ENCODE measurements at regions not wholly inside any gene's neighbourhood (a gene's known extent, or its start where the extent isn't known, plus 50 kb on each side); places are given as distances from the start of the nearest gene placed in this dataset.

DNA sequence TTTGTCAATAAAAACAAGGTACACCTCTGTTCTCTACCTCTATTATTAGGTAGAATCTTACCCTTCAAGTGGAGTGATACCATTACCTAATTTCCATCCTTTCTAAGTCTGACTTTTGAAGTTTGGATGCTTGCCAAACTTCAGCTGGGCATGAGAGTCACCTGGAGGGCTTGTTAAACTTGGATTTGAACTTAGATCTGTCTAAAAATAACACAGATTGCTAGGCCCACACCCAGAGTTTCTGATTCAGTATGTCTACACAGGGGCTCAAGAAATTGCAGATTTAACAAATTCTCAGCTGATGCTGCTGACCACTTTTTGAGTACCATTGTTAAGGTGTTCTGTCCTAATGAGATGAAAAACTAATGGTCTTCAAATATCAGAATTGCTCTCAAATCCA lies 512.2 kb downstream of the LMO7 start:
- H3K4me1 ChIP-seq, result no peaks in the 10 kb centered on the region

DNA sequence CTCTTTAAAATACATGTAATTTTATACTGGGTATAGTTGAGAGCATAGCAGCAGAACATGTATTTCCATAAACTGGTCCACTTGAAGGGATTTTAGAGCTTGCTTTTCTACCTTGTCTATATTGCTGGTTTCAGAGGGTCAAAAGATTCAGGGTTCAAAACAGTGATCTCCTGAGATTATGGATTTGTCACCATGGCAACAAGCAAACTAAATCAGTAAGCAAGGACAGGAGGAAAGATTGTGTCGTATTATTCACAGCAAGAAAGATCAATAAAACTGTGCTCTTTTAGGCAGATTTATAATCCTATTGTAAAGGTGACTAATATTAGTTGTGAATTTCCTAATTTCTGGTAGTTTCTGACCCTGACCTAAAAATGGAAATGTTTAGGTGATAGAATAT lies 496.4 kb downstream of the LMO7 start:
- no peaks in the 10 kb centered on the region for H3K36me3 ChIP-seq
- intact Hi-C loops (cut with DNase I), result no loop called here
- DNase-seq (ENCODE audit: extremely low spot score in 2 of 2), result no peak
- H3K27ac ChIP-seq, result no peak overlapping the region
- no peak overlapping the region for H3K4me3 ChIP-seq
- TF ChIP-seq, protein P1, sequence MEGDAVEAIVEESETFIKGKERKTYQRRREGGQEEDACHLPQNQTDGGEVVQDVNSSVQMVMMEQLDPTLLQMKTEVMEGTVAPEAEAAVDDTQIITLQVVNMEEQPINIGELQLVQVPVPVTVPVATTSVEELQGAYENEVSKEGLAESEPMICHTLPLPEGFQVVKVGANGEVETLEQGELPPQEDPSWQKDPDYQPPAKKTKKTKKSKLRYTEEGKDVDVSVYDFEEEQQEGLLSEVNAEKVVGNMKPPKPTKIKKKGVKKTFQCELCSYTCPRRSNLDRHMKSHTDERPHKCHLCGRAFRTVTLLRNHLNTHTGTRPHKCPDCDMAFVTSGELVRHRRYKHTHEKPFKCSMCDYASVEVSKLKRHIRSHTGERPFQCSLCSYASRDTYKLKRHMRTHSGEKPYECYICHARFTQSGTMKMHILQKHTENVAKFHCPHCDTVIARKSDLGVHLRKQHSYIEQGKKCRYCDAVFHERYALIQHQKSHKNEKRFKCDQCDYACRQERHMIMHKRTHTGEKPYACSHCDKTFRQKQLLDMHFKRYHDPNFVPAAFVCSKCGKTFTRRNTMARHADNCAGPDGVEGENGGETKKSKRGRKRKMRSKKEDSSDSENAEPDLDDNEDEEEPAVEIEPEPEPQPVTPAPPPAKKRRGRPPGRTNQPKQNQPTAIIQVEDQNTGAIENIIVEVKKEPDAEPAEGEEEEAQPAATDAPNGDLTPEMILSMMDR (IDR thresholded peaks at IDR 0.05), result no peak
- no peaks in the 10 kb centered on the region for H3K4me1 ChIP-seq
- no peaks in the 10 kb centered on the region for H3K9me3 ChIP-seq
- H3K27me3 ChIP-seq, result no peaks in the 10 kb centered on the region

More for the DNA sequence above, 512.2 kb downstream of the LMO7 start:
- TF ChIP-seq POLR2A (IDR thresholded peaks at IDR 0.05) (no peak), POLR2AphosphoS5 (IDR thresholded peaks at IDR 0.05; ENCODE audit: insufficient read depth in 1 of 2, low read depth in 1 of 2) (no peak)
- TF ChIP-seq, protein P1 (IDR thresholded peaks at IDR 0.05), result no peak
- intact Hi-C loops (cut with DNase I), result no loop called here
- no peaks in the 10 kb centered on the region for H3K36me3 ChIP-seq
- no peaks in the 10 kb centered on the region for H3K27me3 ChIP-seq
- H3K4me3 ChIP-seq, result no peak overlapping the region
- no peaks in the 10 kb centered on the region for H3K9me3 ChIP-seq
- no peak for DNase-seq (ENCODE audit: extremely low spot score in 2 of 2)
- H3K27ac ChIP-seq, result no peak overlapping the region

DNA sequence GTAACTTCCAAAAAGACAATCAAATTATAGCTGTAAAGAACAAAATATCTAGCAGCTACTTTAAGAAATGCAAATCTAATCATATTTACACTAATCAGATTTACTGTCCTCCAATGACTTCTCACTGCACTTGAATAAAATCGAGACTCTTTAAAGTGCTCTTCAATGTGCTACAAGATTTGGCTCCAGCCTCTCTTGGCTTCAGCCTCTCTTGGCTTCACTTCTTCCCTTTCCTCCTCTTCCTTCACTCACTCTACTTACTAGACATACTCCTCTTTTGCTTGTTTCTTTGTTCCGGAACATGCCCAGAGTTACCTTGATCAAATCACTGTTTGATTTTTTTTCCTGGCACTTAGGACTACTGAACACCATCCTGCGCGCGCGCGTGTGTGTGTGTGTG lies 495.4 kb downstream of the LMO7 start:
- TF ChIP-seq POLR2AphosphoS5 (IDR thresholded peaks at IDR 0.05; ENCODE audit: insufficient read depth in 1 of 2, low read depth in 1 of 2), result no peak
- TF ChIP-seq, protein P1 (IDR thresholded peaks at IDR 0.05), result no peak
- TF ChIP-seq POLR2A (IDR thresholded peaks at IDR 0.05), result no peak
- H3K4me1 ChIP-seq, result no peaks in the 10 kb centered on the region
- no peaks in the 10 kb centered on the region for H3K36me3 ChIP-seq
- no peak for DNase-seq (ENCODE audit: extremely low spot score in 2 of 2)
- H3K27me3 ChIP-seq, result no peaks in the 10 kb centered on the region
- no peak overlapping the region for H3K27ac ChIP-seq
- no peak overlapping the region for H3K4me3 ChIP-seq
- no peaks in the 10 kb centered on the region for H3K9me3 ChIP-seq
- intact Hi-C loops (cut with DNase I), result no loop called here

DNA sequence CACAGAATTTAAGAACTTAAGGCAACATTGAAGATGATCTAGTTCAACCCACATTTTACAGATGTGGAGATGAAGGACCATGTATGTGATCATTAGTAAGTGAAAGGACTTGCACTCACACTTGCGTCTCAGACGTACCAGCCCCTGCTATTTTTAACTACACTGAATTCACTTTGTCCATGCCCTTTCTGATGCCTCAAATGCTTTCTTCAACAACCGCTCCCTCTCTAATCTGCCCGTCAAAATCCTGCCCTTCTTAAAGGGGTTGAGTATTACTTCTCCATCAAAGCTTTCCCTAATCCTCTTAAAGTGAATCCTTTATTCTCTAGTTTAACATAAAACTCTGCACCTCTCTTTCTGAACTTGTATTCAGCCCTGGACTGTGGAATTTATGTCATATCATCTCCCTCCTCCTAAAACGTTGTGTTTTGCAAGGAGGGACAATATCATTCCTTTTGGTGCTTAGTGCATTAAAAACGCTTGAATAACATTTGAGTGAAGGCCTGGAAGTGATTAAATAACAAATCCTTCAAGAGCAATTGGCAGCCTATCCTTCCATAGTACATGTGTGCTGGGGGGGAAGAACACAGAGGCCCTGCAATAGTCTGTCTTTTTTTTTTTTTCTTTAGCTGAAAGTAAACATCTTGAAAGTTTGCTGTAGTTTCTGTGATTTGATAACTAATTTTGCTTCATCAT lies 493.3 kb downstream of the LMO7 start:
- intact Hi-C loops (cut with DNase I), result no loop called here
- Histone ChIP-seq H3K4me3 (no peak overlapping the region), H3K4me1 (no peaks in the 10 kb centered on the region), H3K9me3 (no peaks in the 10 kb centered on the region), H3K27ac (no peak overlapping the region), H3K27me3 (no peaks in the 10 kb centered on the region), H3K36me3 (no peaks in the 10 kb centered on the region)
- no peak for TF ChIP-seq POLR2A (IDR thresholded peaks at IDR 0.05)
- TF ChIP-seq, protein P1 (IDR thresholded peaks at IDR 0.05), result no peak
- no peak for TF ChIP-seq POLR2AphosphoS5 (IDR thresholded peaks at IDR 0.05; ENCODE audit: insufficient read depth in 1 of 2, low read depth in 1 of 2)
- no peak for DNase-seq (ENCODE audit: extremely low spot score in 2 of 2)

DNA sequence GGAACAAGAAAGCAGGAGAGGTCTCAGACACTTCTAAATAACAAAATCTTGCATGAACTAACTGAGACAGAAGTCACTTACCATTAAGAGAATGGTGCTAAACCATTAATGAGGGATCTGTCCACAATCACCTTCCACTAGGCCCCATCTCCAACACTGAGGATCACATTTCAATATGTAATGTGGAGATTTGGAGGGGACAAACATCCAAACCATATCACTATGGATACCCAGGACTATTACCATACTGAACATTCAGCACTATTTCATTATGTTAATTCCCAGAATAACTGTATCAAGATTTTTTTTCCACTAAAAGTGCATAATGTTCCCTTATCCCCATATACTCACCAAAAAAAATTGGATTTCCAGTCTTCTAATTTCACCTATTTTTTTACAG lies 491.8 kb downstream of the LMO7 start:
- intact Hi-C loops (cut with DNase I), result no loop called here
- Histone ChIP-seq H3K4me3 (no peak overlapping the region), H3K9me3 (no peaks in the 10 kb centered on the region), H3K27ac (no peak overlapping the region), H3K27me3 (no peaks in the 10 kb centered on the region), H3K36me3 (no peaks in the 10 kb centered on the region), H3K4me1 (no peaks in the 10 kb centered on the region)
- TF ChIP-seq POLR2AphosphoS5 (IDR thresholded peaks at IDR 0.05; ENCODE audit: insufficient read depth in 1 of 2, low read depth in 1 of 2) (no peak), POLR2A (IDR thresholded peaks at IDR 0.05) (no peak)
- TF ChIP-seq, protein P1 (IDR thresholded peaks at IDR 0.05), result no peak
- no peak for DNase-seq (ENCODE audit: extremely low spot score in 2 of 2)
